ENCODE measurements at regions not wholly inside any gene's neighbourhood (a gene's known extent, or its start where the extent isn't known, plus 50 kb on each side); places are given as distances from the start of the nearest gene placed in this dataset.

- TF ChIP-seq CTCF (IDR thresholded peaks at IDR 0.05 in 4 of 5, conservative IDR thresholded peaks at IDR 0.05 in 1 of 5) (no peak), POLR2A (IDR thresholded peaks at IDR 0.05) (no peak)
These were observed 497.9 kb downstream of the EPHA4 start for GRCh38 chr2:221074238-221074637.

Data from gastrocnemius medialis (tissue), 4 donors.